ENCODE measurements at regions not wholly inside any gene's neighbourhood (a gene's known extent, or its start where the extent isn't known, plus 50 kb on each side); places are given as distances from the start of the nearest gene placed in this dataset.

GRCh38 chr7:47669901-47670384 is 88.0 kb upstream of the TNS3 start:
- WGBS, 2 donors = 62 to 73% methylated on average over 8 of the region's 8 CpGs
- Histone ChIP-seq H3K27me3 (ENCODE audit: control insufficient read depth in 1 of 2, insufficient read depth in 2 of 2, low read length in 2 of 2) (no peaks in the 10 kb centered on the region), H3K4me1 (ENCODE audit: control insufficient read depth in 2 of 2, insufficient read depth in 2 of 2, low read length in 1 of 2) (peaks cover 2 to 8% of the 10 kb centered on the region in 2 donors), H3K27ac (ENCODE audit: low read depth in 2 of 2, low read length in 1 of 2) (peak overlapping the region; percentile 13 to 55), H3K9me3 (ENCODE audit: control insufficient read depth in 2 of 2, insufficient read depth in 1 of 2, low read depth in 1 of 2, low read length in 1 of 2) (no peaks in the 10 kb centered on the region), H3K36me3 (ENCODE audit: control insufficient read depth in 2 of 2, insufficient read depth in 2 of 2, low read length in 1 of 2) (no peaks in the 10 kb centered on the region), H3K4me3 (ENCODE audit: low read depth in 1 of 2, low read length in 2 of 2) (no peak overlapping the region)

GRCh38 chr7:47669178-47669891 is 87.4 kb upstream of the TNS3 start:
- Histone ChIP-seq H3K27ac (ENCODE audit: low read depth in 2 of 2, low read length in 1 of 2) (peak overlapping the region; percentile 13 to 80), H3K27me3 (ENCODE audit: control insufficient read depth in 1 of 2, insufficient read depth in 2 of 2, low read length in 2 of 2) (no peaks in the 10 kb centered on the region), H3K36me3 (ENCODE audit: control insufficient read depth in 2 of 2, insufficient read depth in 2 of 2, low read length in 1 of 2) (no peaks in the 10 kb centered on the region), H3K9me3 (ENCODE audit: control insufficient read depth in 2 of 2, insufficient read depth in 1 of 2, low read depth in 1 of 2, low read length in 1 of 2) (no peaks in the 10 kb centered on the region), H3K4me1 (ENCODE audit: control insufficient read depth in 2 of 2, insufficient read depth in 2 of 2, low read length in 1 of 2) (peaks cover 2 to 8% of the 10 kb centered on the region in 2 donors), H3K4me3 (ENCODE audit: low read depth in 1 of 2, low read length in 2 of 2) (no peak overlapping the region)
- WGBS, 2 donors = 49 to 67% methylated on average over 10 of the region's 10 CpGs

- H3K9me3 ChIP-seq (ENCODE audit: control insufficient read depth in 2 of 2, insufficient read depth in 1 of 2, low read depth in 1 of 2, low read length in 1 of 2) = no peaks in the 10 kb centered on the region
- 92 to 93% methylated on average over 10 of the region's 10 CpGs for WGBS, 2 donors
- H3K27me3 ChIP-seq (ENCODE audit: control insufficient read depth in 1 of 2, insufficient read depth in 2 of 2, low read length in 2 of 2) = no peaks in the 10 kb centered on the region
Observed at GRCh38 chr7:47666164-47666862, 84.4 kb upstream of the TNS3 start.

GRCh38 chr7:47664650-47665195 is 82.8 kb upstream of the TNS3 start:
- H3K9me3 ChIP-seq (ENCODE audit: control insufficient read depth in 2 of 2, insufficient read depth in 1 of 2, low read depth in 1 of 2, low read length in 1 of 2) = no peaks in the 10 kb centered on the region
- 83 to 89% methylated on average over 7 of the region's 7 CpGs for WGBS, 2 donors
- no peaks in the 10 kb centered on the region for H3K27me3 ChIP-seq (ENCODE audit: control insufficient read depth in 1 of 2, insufficient read depth in 2 of 2, low read length in 2 of 2)
- H3K4me1 ChIP-seq (ENCODE audit: control insufficient read depth in 2 of 2, insufficient read depth in 2 of 2, low read length in 1 of 2) = peaks cover 2 to 6% of the 10 kb centered on the region in 2 donors
- H3K36me3 ChIP-seq (ENCODE audit: control insufficient read depth in 2 of 2, insufficient read depth in 2 of 2, low read length in 1 of 2) = no peaks in the 10 kb centered on the region
- H3K27ac ChIP-seq (ENCODE audit: low read depth in 2 of 2, low read length in 1 of 2) = no peak overlapping the region
- no peak overlapping the region for H3K4me3 ChIP-seq (ENCODE audit: low read depth in 1 of 2, low read length in 2 of 2)

More at GRCh38 chr7:47666164-47666862, 84.4 kb upstream of the TNS3 start:
- H3K4me1 ChIP-seq (ENCODE audit: control insufficient read depth in 2 of 2, insufficient read depth in 2 of 2, low read length in 1 of 2) = peaks cover 2 to 7% of the 10 kb centered on the region in 2 donors
- no peak overlapping the region for H3K27ac ChIP-seq (ENCODE audit: low read depth in 2 of 2, low read length in 1 of 2)
- H3K36me3 ChIP-seq (ENCODE audit: control insufficient read depth in 2 of 2, insufficient read depth in 2 of 2, low read length in 1 of 2) = no peaks in the 10 kb centered on the region
- H3K4me3 ChIP-seq (ENCODE audit: low read depth in 1 of 2, low read length in 2 of 2) = no peak overlapping the region

GRCh38 chr7:47663851-47664250 is 81.9 kb upstream of the TNS3 start:
- Histone ChIP-seq H3K4me1 (ENCODE audit: control insufficient read depth in 2 of 2, insufficient read depth in 2 of 2, low read length in 1 of 2) (no peaks in the 10 kb centered on the region), H3K4me3 (ENCODE audit: low read depth in 1 of 2, low read length in 2 of 2) (no peak overlapping the region), H3K27ac (ENCODE audit: low read depth in 2 of 2, low read length in 1 of 2) (no peak overlapping the region), H3K36me3 (ENCODE audit: control insufficient read depth in 2 of 2, insufficient read depth in 2 of 2, low read length in 1 of 2) (no peaks in the 10 kb centered on the region), H3K9me3 (ENCODE audit: control insufficient read depth in 2 of 2, insufficient read depth in 1 of 2, low read depth in 1 of 2, low read length in 1 of 2) (no peaks in the 10 kb centered on the region), H3K27me3 (ENCODE audit: control insufficient read depth in 1 of 2, insufficient read depth in 2 of 2, low read length in 2 of 2) (no peaks in the 10 kb centered on the region)
- 85 to 94% methylated on average over 1 of the region's 1 CpG for WGBS, 2 donors

GRCh38 chr7:47663213-47663612 is 81.3 kb upstream of the TNS3 start:
- H3K27me3 ChIP-seq (ENCODE audit: control insufficient read depth in 1 of 2, insufficient read depth in 2 of 2, low read length in 2 of 2) = no peaks in the 10 kb centered on the region
- no peaks in the 10 kb centered on the region for H3K36me3 ChIP-seq (ENCODE audit: control insufficient read depth in 2 of 2, insufficient read depth in 2 of 2, low read length in 1 of 2)
- H3K4me3 ChIP-seq (ENCODE audit: low read depth in 1 of 2, low read length in 2 of 2) = no peak overlapping the region
- H3K27ac ChIP-seq (ENCODE audit: low read depth in 2 of 2, low read length in 1 of 2) = no peak overlapping the region
- 89 to 91% methylated on average over 5 of the region's 5 CpGs for WGBS, 2 donors
- no peaks in the 10 kb centered on the region for H3K9me3 ChIP-seq (ENCODE audit: control insufficient read depth in 2 of 2, insufficient read depth in 1 of 2, low read depth in 1 of 2, low read length in 1 of 2)
- no peaks in the 10 kb centered on the region for H3K4me1 ChIP-seq (ENCODE audit: control insufficient read depth in 2 of 2, insufficient read depth in 2 of 2, low read length in 1 of 2)

- Histone ChIP-seq H3K4me1 (ENCODE audit: control insufficient read depth in 2 of 2, insufficient read depth in 2 of 2, low read length in 1 of 2) (no peaks in the 10 kb centered on the region), H3K27ac (ENCODE audit: low read depth in 2 of 2, low read length in 1 of 2) (no peak overlapping the region), H3K4me3 (ENCODE audit: low read depth in 1 of 2, low read length in 2 of 2) (no peak overlapping the region), H3K36me3 (ENCODE audit: control insufficient read depth in 2 of 2, insufficient read depth in 2 of 2, low read length in 1 of 2) (no peaks in the 10 kb centered on the region), H3K9me3 (ENCODE audit: control insufficient read depth in 2 of 2, insufficient read depth in 1 of 2, low read depth in 1 of 2, low read length in 1 of 2) (no peaks in the 10 kb centered on the region), H3K27me3 (ENCODE audit: control insufficient read depth in 1 of 2, insufficient read depth in 2 of 2, low read length in 2 of 2) (no peaks in the 10 kb centered on the region)
- WGBS, 2 donors = 72 to 78% methylated on average over 7 of the region's 7 CpGs
Observed at GRCh38 chr7:47661051-47661714, 79.3 kb upstream of the TNS3 start.

- Histone ChIP-seq H3K27me3 (ENCODE audit: control insufficient read depth in 1 of 2, insufficient read depth in 2 of 2, low read length in 2 of 2) (no peaks in the 10 kb centered on the region), H3K4me3 (ENCODE audit: low read depth in 1 of 2, low read length in 2 of 2) (no peak overlapping the region), H3K36me3 (ENCODE audit: control insufficient read depth in 2 of 2, insufficient read depth in 2 of 2, low read length in 1 of 2) (no peaks in the 10 kb centered on the region), H3K27ac (ENCODE audit: low read depth in 2 of 2, low read length in 1 of 2) (no peak overlapping the region), H3K9me3 (ENCODE audit: control insufficient read depth in 2 of 2, insufficient read depth in 1 of 2, low read depth in 1 of 2, low read length in 1 of 2) (no peaks in the 10 kb centered on the region), H3K4me1 (ENCODE audit: control insufficient read depth in 2 of 2, insufficient read depth in 2 of 2, low read length in 1 of 2) (no peaks in the 10 kb centered on the region)
- WGBS, 2 donors = 92 to 93% methylated on average over 12 of the region's 12 CpGs
Observed at GRCh38 chr7:47659664-47660462, 78.0 kb upstream of the TNS3 start.
